ENCODE measurements at regions not wholly inside any gene's neighbourhood (a gene's known extent, or its start where the extent isn't known, plus 50 kb on each side); places are given as distances from the start of the nearest gene placed in this dataset.

- Histone ChIP-seq H3K36me3 (ENCODE audit: control insufficient read depth, insufficient read depth, low read length) (no peaks in the 10 kb centered on the region), H3K4me3 (ENCODE audit: low read length) (no peak overlapping the region), H3K4me1 (ENCODE audit: control insufficient read depth, insufficient read depth, low read length) (no peaks in the 10 kb centered on the region), H3K27ac (ENCODE audit: low read length) (no peak overlapping the region), H3K9me3 (ENCODE audit: control insufficient read depth, insufficient read depth, low read length) (no peaks in the 10 kb centered on the region), H3K27me3 (ENCODE audit: control insufficient read depth, insufficient read depth, low read length) (no peaks in the 10 kb centered on the region)
- WGBS (ENCODE audit: insufficient coverage, insufficient read length): no CpG with 5 or more reads among the region's 21 CpGs
- no peak for DNase-seq (ENCODE audit: low read depth, low spot score)
Observed at GRCh38 chr2:217066510-217067270, 206.8 kb upstream of the TNP1 start.

DNA sequence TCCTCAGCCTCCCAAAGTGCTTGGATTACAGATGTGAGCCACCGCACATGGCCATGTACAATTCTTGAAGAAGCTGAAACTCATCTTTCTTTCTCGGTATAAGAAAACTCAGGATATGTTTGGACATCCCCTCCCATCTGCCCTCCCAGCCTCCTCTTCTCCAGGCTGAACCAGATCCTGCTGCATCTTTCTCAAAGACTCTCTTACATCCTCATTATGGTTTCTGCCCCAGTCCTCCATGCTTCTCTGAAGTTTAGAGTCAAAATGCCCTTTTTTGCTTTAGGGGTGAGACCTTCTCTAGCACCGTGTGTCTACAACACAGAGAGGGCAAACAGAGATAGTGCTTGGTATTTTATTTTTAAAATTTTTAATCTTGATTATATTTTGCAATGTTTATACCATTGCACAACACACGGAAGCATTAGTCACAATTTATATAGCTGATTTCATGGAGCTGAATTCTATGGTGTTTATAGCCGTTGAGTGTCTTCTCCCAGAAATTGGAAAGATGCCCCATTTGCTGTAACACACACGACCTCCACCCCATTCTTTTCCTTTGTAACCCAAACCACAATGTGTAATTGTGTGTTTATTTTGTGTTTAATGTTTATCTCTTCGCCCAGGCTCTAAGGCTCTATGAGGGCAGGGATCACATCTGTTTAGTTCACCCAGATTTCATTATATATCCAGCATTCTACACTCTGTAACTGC is 206.0 kb upstream of the TNP1 start:
- Histone ChIP-seq H3K4me3 (ENCODE audit: low read length) (no peak overlapping the region), H3K36me3 (ENCODE audit: control insufficient read depth, insufficient read depth, low read length) (no peaks in the 10 kb centered on the region), H3K4me1 (ENCODE audit: control insufficient read depth, insufficient read depth, low read length) (no peaks in the 10 kb centered on the region), H3K27ac (ENCODE audit: low read length) (no peak overlapping the region), H3K27me3 (ENCODE audit: control insufficient read depth, insufficient read depth, low read length) (no peaks in the 10 kb centered on the region), H3K9me3 (ENCODE audit: control insufficient read depth, insufficient read depth, low read length) (no peaks in the 10 kb centered on the region)
- WGBS (ENCODE audit: insufficient coverage, insufficient read length): no CpG with 5 or more reads among the region's 7 CpGs
- DNase-seq (ENCODE audit: low read depth, low spot score): no peak

DNA sequence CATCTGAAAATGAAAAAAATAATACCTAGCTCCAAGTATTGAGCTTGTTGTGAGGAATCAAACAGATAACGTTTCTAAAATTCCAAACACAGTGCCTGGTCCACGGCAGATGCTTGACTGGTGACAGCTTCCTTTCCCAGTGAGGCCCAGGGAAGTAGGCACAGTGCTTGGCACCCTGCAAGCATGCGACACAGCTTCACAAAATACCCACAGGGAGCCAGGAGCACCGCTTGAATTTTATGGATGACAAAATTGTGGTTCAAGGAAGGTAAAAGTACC is 205.1 kb upstream of the TNP1 start:
- no peaks in the 10 kb centered on the region for H3K4me1 ChIP-seq (ENCODE audit: control insufficient read depth, insufficient read depth, low read length)
- no peaks in the 10 kb centered on the region for H3K36me3 ChIP-seq (ENCODE audit: control insufficient read depth, insufficient read depth, low read length)
- no peak overlapping the region for H3K27ac ChIP-seq (ENCODE audit: low read length)
- no peak overlapping the region for H3K4me3 ChIP-seq (ENCODE audit: low read length)
- WGBS (ENCODE audit: insufficient coverage, insufficient read length): no CpG with 5 or more reads among the region's 4 CpGs
- no peaks in the 10 kb centered on the region for H3K27me3 ChIP-seq (ENCODE audit: control insufficient read depth, insufficient read depth, low read length)
- no peaks in the 10 kb centered on the region for H3K9me3 ChIP-seq (ENCODE audit: control insufficient read depth, insufficient read depth, low read length)
- no peak for DNase-seq (ENCODE audit: low read depth, low spot score)

- no CpG with 5 or more reads among the region's 16 CpGs for WGBS (ENCODE audit: insufficient coverage, insufficient read length)
- DNase-seq (ENCODE audit: low read depth, low spot score): peak; percentile 16
- Histone ChIP-seq H3K36me3 (ENCODE audit: control insufficient read depth, insufficient read depth, low read length) (no peaks in the 10 kb centered on the region), H3K9me3 (ENCODE audit: control insufficient read depth, insufficient read depth, low read length) (no peaks in the 10 kb centered on the region), H3K4me1 (ENCODE audit: control insufficient read depth, insufficient read depth, low read length) (no peaks in the 10 kb centered on the region), H3K27me3 (ENCODE audit: control insufficient read depth, insufficient read depth, low read length) (no peaks in the 10 kb centered on the region), H3K27ac (ENCODE audit: low read length) (no peak overlapping the region), H3K4me3 (ENCODE audit: low read length) (no peak overlapping the region)
Observed at GRCh38 chr2:217064234-217065011, 204.6 kb upstream of the TNP1 start.

GRCh38 chr2:217063238-217063755 is 203.4 kb upstream of the TNP1 start:
- Histone ChIP-seq H3K27ac (ENCODE audit: low read length) (no peak overlapping the region), H3K27me3 (ENCODE audit: control insufficient read depth, insufficient read depth, low read length) (no peaks in the 10 kb centered on the region), H3K9me3 (ENCODE audit: control insufficient read depth, insufficient read depth, low read length) (no peaks in the 10 kb centered on the region), H3K4me3 (ENCODE audit: low read length) (no peak overlapping the region), H3K36me3 (ENCODE audit: control insufficient read depth, insufficient read depth, low read length) (no peaks in the 10 kb centered on the region), H3K4me1 (ENCODE audit: control insufficient read depth, insufficient read depth, low read length) (no peaks in the 10 kb centered on the region)
- no CpG with 5 or more reads among the region's 5 CpGs for WGBS (ENCODE audit: insufficient coverage, insufficient read length)
- no peak for DNase-seq (ENCODE audit: low read depth, low spot score)

- WGBS (ENCODE audit: insufficient coverage, insufficient read length): no CpG with 5 or more reads among the region's 6 CpGs
- H3K4me1 ChIP-seq (ENCODE audit: control insufficient read depth, insufficient read depth, low read length): no peaks in the 10 kb centered on the region
- H3K36me3 ChIP-seq (ENCODE audit: control insufficient read depth, insufficient read depth, low read length): no peaks in the 10 kb centered on the region
- H3K4me3 ChIP-seq (ENCODE audit: low read length): no peak overlapping the region
- no peak for DNase-seq (ENCODE audit: low read depth, low spot score)
- H3K27me3 ChIP-seq (ENCODE audit: control insufficient read depth, insufficient read depth, low read length): no peaks in the 10 kb centered on the region
- no peaks in the 10 kb centered on the region for H3K9me3 ChIP-seq (ENCODE audit: control insufficient read depth, insufficient read depth, low read length)
- no peak overlapping the region for H3K27ac ChIP-seq (ENCODE audit: low read length)
Observed at GRCh38 chr2:217062768-217063167, 202.9 kb upstream of the TNP1 start.

- Histone ChIP-seq H3K36me3 (ENCODE audit: control insufficient read depth, insufficient read depth, low read length) (no peaks in the 10 kb centered on the region), H3K4me3 (ENCODE audit: low read length) (no peak overlapping the region), H3K4me1 (ENCODE audit: control insufficient read depth, insufficient read depth, low read length) (no peaks in the 10 kb centered on the region), H3K27me3 (ENCODE audit: control insufficient read depth, insufficient read depth, low read length) (no peaks in the 10 kb centered on the region), H3K27ac (ENCODE audit: low read length) (no peak overlapping the region), H3K9me3 (ENCODE audit: control insufficient read depth, insufficient read depth, low read length) (no peaks in the 10 kb centered on the region)
- no peak for DNase-seq (ENCODE audit: low read depth, low spot score)
- no CpG with 5 or more reads among the region's 7 CpGs for WGBS (ENCODE audit: insufficient coverage, insufficient read length)
Observed at GRCh38 chr2:217061916-217062505, 202.1 kb upstream of the TNP1 start.

DNA sequence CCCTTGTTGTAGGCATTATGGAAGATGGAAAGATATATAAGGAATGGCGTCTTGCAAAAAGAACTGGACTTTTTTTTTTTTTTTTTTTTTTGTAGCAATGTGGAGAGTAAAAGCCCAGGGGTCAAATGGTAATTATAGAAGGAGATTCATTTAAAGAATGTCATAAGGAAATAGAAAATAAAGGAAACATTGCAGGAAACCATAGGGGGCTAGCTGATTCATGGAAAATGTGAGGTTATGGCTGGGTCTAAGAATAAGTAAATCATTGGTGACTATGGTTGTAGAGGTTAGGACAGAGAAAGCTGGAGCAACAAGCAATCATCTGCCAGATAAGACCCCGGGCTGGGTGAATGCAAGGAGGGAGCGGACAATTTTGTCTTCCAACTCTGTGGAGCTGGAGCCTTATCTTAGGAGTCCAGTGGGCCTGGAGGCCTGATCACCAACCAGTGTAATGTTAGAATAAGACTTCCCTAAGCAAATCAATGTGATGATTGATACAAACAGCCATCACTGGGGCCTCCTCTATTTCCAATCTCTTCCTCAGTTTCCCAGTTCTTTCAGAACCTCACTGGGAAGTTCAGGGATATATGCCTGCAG is 201.2 kb upstream of the TNP1 start:
- Histone ChIP-seq H3K4me3 (ENCODE audit: low read length) (no peak overlapping the region), H3K9me3 (ENCODE audit: control insufficient read depth, insufficient read depth, low read length) (no peaks in the 10 kb centered on the region), H3K27me3 (ENCODE audit: control insufficient read depth, insufficient read depth, low read length) (no peaks in the 10 kb centered on the region), H3K4me1 (ENCODE audit: control insufficient read depth, insufficient read depth, low read length) (no peaks in the 10 kb centered on the region), H3K36me3 (ENCODE audit: control insufficient read depth, insufficient read depth, low read length) (no peaks in the 10 kb centered on the region), H3K27ac (ENCODE audit: low read length) (no peak overlapping the region)
- DNase-seq (ENCODE audit: low read depth, low spot score): no peak
- no CpG with 5 or more reads among the region's 3 CpGs for WGBS (ENCODE audit: insufficient coverage, insufficient read length)

- no peak overlapping the region for H3K4me3 ChIP-seq (ENCODE audit: low read length)
- no peaks in the 10 kb centered on the region for H3K4me1 ChIP-seq (ENCODE audit: control insufficient read depth, insufficient read depth, low read length)
- no peak for DNase-seq (ENCODE audit: low read depth, low spot score)
- no CpG with 5 or more reads among the region's 2 CpGs for whole genome bisulfite sequencing (ENCODE audit: insufficient coverage, insufficient read length)
- H3K36me3 ChIP-seq (ENCODE audit: control insufficient read depth, insufficient read depth, low read length): no peaks in the 10 kb centered on the region
- no peak overlapping the region for H3K27ac ChIP-seq (ENCODE audit: low read length)
- H3K27me3 ChIP-seq (ENCODE audit: control insufficient read depth, insufficient read depth, low read length): no peaks in the 10 kb centered on the region
- no peaks in the 10 kb centered on the region for H3K9me3 ChIP-seq (ENCODE audit: control insufficient read depth, insufficient read depth, low read length)
Observed at GRCh38 chr2:217060516-217060915, 200.7 kb upstream of the TNP1 start.
